GM18858 (cell line): ENCODE measurements at regions not wholly inside any gene's neighbourhood (a gene's known extent, or its start where the extent isn't known, plus 50 kb on each side); places are given as distances from the start of the nearest gene placed in this dataset.

Experiments used
- ATAC-seq: cut with Tn5 transposase; IDR thresholded peaks from one replicate; pipeline ENCODE4 v1.9.1; 2021; ENCODE audit not compliant: unreplicated experiment

DNA sequence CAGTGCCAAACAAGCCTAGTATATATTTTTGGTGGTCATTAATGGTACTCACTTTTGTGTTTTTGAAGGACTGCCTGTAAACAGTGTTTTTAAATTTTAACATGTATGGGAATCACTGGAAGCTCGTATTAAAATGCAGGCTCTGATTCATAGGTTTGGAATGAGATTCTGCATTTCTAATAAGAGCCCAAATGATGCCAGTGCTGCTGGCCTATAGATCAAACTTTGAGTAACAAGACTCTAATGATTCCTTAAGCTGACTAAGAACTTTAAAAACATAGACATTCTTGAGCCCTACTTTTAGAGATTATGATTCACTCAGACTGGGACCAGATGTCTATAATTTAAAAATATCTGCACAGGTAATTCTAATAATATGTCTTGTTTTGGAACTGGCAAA lies 823.2 kb upstream of the LCORL start:
- no peak for ATAC-seq

DNA sequence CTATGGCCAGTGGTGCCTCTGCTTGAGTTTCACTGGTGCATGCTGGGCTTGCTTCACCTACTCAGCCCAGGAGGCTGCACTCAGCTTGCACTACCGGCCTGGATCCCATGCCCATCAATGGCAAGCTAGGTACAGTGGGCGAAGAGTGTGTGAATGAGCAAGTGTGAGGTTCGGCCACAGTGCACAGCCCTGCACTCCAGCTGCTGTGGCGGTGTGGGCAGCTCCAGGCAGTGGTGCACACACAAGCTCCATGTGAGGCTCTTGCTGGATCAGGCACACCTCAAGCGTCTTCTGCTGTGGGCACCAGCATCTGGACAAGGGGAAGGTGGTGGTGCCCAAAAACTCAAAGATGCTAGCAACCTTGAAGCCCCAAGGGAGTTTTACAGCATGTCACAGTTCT lies 820.9 kb upstream of the LCORL start:
- ATAC-seq: no peak

DNA sequence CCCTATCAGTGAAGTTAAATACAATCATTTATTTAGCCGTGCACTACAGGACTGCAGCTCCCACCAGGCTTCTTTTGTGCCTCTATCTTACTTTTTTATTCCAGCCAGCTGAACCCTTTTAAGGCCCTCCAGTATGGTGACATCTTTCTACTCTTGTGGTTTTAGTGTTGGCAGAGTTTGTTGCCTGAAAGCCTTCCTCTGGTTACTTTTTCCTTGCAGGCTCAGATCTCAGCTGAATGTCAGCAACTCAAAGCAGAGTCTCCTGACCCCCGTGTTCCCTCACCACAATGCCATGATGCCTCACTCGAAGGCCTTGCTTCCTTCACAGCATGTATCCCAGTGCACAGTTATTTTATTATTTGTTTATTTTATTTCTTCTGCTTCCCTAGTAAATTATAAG lies 818.9 kb upstream of the LCORL start:
- no peak for ATAC-seq

DNA sequence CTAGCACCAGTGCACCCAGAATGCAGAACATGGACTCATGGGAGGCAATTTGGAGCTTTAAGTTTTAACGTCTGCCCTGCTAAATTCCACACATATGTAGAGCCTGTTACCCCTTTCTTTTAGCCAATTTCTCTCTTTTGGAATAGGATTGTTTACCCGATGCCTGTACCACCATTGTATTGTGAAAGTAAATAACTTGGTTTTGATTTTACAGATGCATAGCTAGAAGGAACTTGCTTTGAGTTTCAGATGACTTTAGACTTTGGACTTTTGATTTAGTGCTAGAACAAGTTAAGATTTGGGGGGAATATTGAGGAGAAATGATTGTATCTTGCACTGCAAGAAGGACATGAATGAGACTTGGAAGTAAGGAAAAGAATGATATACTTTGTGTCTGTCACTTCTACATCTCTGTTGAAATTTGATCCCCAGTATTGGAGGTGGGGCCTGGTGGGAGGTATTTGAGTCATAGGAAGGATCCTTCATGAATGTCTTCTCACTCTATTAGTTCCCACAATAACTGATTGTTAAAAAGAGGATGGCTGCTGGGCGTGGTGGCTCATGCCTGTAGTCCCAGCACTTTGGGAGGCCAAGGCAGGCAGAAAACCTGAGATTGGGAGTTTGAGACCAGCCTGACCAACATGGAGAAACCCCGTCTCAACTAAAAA lies 794.8 kb upstream of the LCORL start:
- no peak for ATAC-seq

DNA sequence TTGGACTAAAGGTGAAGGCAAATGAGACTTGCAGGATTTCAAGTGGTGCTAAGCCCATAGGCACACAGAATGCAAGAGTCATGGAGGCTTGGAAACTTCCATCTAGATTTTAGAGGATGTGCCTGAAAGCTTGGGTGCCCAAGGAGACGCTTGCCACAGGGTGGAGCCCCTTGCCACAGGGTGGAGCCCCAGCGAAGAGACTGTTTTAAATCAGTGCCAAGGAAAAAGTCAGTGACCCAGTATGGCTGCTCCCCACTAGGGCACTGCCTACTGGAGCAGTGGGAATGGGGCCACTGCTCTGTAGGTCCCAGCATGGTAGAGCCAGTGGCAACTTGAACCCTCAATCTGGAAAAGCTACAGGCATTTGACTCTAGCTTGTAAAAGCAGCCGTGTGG lies 794.2 kb upstream of the LCORL start:
- no peak for ATAC-seq

DNA sequence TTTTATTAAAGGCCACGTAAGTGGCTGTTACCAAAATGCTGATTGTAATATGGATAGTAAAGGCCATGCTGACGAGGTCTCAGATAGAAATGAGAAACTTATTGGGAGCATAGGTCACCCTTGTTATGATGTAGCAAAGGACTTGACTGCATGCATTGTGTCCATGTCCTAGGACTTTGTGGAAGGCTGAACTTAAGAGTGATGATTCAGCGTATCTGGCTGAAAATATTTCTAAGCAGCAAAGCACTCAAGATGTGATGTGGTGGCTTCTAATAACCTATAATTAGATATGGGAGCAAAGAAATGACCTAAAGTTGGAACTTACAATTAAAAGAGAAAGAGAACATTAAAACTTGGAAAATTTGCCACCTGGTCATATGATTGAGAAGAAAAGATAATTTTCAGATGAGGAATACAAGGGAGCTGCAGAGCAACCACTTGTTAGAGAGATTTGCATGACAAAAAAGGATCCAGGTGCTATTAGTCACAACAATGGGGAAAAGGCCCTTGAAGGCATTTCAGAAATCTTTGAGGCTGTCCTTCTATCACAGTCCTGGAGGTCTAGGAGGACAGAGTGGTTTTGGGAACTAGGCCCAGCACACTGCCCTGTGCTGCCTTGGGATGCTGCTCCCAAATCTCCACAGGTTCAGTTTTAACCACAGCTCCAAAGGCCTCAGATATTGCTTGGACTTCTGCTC lies 793.7 kb upstream of the LCORL start:
- no peak for ATAC-seq

DNA sequence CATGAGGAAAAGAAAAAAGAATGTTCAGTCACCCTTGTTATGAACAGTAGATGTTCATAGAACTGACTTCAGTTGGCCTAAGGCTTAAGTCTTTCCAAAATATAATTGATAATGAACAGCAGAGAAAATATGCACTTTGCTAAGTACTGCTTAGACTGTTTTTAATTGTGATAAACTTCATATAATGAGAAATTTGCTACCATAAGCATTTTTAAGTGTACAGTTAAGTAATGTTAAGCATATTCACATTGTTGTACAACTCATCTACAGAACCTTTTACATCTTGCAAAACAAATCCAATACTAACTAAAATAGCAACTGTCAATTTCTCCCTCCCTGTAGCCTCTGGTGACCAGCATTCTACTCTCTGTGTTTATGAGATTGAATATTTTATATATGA lies 792.2 kb upstream of the LCORL start:
- no peak for ATAC-seq

DNA sequence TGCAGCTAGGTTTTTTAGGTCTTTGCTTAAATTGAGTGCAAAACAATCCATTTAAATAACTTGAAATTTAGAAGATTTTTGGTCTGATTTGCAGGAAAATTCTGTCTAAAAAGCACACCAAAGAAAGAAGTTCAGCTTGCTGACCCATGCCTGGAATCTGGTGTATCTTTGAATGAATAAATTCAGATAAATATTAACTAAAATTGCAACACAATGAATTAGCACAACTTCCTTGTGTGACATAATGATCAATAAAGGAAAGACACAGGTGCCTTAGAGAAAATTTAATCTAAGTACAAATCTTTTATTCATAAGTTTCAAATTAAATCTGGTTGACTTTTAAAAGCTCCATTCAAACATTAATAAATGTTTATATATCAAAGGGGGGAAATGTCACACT lies 791.5 kb upstream of the LCORL start:
- no peak for ATAC-seq

DNA sequence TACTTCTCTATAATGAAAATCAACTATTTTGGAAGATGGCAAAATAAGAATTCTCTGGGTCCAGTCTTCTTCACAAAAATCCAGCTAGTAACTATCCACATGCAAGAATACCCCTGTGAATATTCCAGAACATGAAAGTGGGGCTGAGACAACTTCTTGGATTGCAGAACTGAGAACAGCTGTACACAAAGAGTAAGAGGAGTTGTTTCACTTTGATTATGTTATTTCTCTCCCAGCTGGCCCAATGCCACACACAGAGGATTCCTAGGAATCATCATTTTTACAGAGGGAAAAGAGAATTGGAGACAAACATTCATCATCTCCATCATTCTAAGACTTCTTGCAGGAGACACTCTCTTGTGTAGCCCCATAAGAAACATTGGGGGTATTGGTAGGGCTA lies 782.2 kb upstream of the LCORL start:
- ATAC-seq: no peak

DNA sequence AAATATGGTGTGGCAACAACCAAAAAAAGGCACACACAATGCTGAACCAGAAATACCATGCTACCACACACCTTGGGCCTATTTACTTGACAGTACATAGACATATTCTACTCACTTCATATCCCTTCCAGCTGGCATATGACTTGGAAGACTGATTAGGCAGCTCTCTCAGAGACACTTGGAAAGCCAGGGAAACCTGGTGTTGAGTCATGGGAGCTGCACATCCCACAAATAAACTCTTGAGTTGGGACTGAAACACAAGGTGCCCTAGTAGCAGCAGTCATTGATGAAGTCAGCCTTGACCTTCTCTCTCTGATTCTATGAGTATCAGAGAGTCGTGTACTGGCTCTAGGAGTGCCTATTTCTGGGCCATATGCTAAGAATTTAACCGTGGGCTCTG lies 776.6 kb upstream of the LCORL start:
- ATAC-seq: no peak

DNA sequence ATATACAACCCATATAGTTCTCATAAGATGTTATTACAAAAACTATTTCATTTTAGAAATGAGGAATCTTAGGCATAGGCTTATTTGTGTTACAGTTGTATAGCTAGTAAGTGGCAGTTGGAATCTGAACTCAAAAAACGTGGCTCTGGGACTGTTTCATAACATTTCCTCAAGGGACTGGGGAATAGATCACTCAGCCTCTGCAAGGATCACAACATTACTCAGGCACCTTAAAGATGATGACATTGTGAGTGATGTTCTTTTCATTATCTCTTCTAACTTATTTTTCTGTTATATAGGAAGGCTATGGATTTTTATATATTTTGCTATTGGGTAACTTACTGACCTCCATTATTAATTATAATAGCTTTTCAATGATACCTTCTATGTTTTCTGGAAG lies 774.2 kb upstream of the LCORL start:
- no peak for ATAC-seq

DNA sequence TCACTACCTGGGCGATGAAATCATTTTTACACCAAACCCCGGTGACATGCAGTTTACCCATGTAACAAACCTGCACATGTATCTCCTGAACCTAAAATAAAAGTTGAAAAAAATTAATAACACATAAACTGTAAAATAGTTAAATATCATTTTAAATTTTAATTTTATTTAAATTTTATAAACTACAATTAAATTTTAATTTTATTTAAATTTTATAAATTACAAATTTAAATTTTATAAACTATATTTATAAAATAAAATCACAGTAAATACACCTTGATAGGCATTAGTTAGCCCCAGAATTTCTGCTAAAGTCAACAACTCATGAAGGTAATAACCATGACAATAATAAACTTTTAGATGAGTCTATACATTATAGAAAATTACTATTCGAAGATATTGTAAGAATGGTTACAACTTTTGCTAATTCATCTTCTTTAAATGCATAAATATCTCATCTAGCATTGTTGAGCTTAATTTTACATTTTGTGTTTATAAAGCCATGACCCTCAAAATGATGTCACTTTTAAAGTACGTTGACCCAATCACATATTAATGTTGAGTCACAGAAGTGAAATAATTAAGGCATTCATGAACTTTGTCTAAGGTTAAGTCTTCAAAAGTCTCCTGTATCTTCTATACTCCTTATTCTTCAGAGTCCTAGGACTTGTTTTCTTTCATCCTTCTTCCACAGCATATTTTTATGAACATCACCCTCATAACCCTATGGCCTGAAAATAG lies 755.8 kb upstream of the LCORL start:
- ATAC-seq: no peak

DNA sequence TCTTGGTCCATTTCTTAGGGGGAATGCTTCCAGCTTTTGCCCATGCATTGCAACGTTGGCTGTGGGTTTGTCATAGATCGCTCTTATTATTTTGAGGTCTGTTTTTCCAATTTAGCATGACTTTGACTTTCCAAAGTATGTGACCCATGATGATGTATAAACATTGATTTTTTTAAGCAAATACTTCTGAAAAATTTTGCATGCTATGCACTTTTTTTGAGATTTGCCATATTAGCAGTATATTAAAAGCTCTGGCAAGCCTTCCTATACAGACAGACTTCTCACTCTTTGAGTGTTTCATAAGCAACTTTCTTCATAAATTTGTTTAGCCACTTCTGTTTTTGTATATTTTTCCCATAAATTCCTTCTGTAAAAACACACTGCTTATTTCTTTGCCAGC lies 746.4 kb upstream of the LCORL start:
- no peak for ATAC-seq

DNA sequence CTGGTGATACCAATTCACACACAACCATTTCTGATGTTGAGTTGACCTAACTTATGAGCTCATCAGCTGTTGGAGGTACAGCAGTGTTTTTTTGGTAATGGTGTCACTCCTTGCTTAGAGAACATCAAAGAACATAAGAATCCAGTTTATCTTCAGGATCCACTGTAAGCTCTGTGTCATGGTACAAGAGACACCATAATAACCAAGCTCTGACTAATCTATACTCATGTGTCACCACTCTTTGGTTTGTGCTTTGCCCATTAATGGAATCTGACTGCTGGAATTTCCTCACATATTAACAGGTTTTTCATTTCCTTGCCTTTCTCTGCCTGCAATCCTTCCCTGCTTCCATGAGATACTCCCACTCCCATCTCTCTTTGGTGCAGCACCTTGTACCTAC lies 735.1 kb upstream of the LCORL start:
- ATAC-seq: no peak

DNA sequence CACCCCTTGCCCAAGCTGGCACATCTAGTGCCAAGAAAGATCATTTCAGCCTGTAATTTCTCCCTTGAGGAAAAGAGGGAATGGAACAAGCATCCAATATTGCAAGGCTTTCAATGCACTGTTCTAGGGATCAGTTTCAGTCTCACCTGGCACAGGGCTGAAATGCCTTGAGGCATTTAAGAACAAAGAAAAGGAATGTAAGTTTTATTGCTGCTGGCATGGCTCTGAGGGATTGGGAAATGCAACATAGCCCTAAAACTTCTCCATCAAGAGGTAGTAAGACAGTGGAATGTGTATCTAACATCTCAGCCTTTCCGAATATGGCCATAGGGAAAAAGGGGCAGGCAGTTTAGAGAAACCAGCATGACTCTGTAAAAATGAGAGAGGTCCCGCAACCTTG lies 732.6 kb upstream of the LCORL start:
- no peak for ATAC-seq

DNA sequence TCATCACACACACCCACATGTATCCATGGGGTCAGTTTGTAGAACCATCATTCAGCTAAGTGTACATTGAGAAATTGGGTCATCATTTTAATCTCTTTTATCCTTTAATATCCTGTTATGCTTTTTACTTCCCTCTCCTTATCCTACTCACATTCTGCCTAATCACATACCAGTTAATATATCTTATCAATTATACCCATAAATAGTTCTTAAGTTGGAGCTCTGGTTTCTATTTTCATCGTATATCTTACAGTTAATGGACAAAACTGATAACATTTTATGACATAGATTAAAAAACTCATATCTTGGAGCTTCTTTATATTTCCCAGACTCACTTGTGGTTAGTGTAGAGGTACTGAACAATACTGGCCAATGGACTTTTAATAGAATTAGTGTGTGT lies 729.5 kb upstream of the LCORL start:
- no peak for ATAC-seq

DNA sequence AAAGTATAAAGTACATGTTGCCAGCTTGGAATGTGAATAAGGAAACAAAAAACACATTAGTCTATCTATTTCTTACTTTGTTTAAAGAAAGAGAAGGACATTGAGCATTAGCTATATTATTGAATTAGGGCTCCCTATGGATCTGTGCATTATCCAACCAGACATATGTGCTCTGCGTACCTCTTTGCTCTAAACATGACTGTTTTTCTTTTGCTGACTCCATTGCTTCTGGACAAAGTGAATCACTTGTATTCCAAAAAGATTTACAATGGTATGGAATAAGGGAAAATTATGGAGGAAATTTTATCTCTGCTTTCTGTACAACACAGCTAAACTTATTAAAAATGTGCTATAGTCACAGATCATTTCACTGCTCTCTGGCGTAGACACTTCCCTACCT lies 727.8 kb upstream of the LCORL start:
- no peak for ATAC-seq

DNA sequence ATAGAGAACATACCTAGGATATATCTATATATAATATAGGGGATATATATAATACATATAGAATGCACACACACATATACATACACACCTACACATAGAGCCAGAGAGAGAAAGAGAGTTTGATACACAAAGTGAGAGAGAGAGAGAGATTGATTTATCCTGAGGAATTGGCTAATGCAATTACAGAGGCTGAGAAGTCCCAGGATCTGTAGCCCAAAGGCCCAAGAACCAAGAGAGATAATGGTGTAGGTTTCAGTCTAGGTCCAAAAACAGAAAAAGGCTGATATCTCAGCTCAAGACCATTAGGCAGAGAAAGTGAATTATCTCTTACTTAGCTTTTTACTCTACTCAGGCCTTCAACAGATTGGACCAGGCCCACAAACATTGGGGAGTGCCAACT lies 715.0 kb upstream of the LCORL start:
- no peak for ATAC-seq

DNA sequence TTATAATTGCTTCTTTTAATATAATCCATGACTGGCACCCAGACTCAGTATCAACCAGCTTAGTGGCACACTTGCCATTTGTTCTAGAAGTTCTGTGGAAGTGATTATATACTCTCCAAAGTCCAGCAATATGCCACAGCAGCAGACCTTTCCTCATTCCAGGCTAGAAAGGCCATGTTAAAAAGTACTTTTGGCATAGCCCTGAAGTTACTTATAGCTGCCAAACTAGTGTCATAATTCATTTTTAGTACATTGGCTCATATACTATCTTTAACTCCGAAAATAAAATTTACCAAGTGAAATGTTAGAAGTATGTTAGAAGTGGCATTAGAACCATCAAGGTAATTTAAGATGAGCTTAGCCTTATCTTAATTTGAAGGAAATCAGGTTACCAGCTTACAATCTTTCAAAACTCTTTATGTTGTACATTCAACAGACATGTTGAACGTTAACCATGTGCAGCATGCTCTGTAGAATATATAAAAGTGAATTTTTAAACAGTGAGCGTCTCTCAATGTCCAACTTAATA lies 714.2 kb upstream of the LCORL start:
- no peak for ATAC-seq

DNA sequence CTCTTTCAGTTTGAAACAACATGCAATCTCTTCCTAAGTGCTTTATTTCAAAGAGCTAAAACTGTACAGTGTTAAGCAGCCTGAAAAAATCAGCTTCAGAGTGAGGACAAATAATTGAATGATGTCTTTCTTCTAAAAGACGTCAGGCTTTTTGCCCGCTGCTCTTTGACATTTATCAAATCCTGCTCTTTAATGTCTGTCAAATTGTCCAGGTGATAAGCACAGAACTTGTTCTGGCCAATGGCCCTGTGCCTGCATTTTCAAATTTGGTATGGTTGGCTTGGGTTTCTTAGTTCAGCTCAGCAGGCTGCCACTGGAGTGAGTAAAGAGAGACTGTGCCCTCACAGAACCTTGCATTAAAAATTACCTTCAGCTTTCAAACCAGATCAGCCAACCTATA lies 712.9 kb upstream of the LCORL start:
- no peak for ATAC-seq

DNA sequence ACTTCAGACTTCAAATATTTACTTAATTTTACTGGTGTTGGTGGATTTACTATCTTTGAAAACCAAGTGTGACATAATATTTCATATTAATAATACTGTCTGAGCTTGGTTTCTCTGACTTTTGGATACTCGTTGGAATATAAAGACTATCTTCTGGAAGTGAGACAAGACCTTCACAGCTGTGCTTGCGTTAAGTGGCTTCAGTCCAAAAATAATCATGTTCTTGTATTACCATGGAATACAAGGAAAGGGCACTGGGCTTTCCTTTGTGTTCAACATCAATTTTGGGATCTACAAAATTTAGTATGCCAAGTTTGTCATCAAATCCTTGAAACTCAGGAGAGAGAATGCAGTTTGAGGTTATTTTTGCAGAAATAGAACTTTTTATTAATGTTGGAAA lies 712.4 kb upstream of the LCORL start:
- ATAC-seq: no peak

DNA sequence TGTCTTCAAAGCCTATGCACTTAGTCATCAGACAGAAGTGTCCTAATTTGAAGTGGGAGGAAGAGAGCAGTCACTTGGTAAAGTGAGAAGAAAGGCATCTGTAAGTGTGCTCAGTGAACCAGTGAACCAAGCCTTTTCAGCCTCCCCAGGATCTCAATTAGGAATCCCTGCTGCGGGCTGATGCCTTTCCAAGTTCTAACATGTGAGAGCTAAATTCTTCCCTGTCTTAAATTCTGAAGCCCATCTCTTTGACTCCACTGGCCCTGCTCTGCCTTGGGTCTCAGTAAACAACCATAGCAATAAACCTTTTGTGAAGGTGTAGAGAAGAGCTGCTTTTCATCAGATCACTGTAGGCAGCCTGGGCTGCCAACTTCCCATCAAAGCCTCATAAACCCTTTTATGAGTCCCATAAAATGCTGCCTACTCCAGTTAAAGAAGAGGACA lies 701.2 kb upstream of the LCORL start:
- ATAC-seq: no peak
